Stimulated activated CD8-positive, alpha-beta memory T cell treated with anti-CD3 and anti-CD28 coated beads, Interleukin-2, amount 100 ng/mL, for 48 hours (primary cell): ENCODE measurements at regions not wholly inside any gene's neighbourhood (a gene's known extent, or its start where the extent isn't known, plus 50 kb on each side); places are given as distances from the start of the nearest gene placed in this dataset.
"Not testable (repeated sequence)": the region's sequence is repeated elsewhere in the genome, so short reads cannot be mapped to it uniquely, and the experiment has no call there.

Experiments used
- DNase-seq, 2 donors: peaks; one replicate each; pipeline ENCODE4 v3.0.0-alpha.2; 2020; ENCODE audit warnings: low read depth in 2 of 2

DNA sequence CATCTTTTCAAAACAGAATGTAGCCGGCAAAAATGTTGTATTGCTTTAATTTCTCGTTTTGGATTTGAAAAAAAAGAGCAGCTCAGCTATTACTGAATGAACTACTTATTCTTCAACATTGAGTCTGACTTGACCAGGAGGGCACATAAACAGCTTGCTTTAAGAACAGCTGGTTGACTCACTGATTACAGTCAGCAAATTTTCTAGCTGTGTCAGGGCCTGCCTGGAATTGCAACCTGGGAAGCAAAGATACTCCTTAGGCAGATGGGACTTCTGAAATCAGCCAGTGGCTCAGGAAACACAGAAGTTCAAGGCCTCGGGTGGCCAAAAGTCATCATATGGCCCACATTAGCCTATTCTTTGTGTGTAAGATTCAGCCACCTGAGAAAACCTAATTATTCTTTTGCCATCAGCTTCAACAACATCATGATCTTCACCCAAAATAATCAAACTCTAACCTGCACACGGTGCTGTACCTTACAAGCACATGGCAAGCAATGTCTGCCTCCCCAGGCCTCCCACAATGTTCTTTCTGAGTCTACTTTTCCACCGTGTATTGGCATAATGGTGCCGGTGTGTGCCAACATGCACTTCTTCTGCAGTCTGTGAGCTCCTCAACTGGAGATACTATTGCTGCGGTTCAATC, 307.2 kb downstream of the HHIPL2 start:
- no peak for DNase-seq

DNA sequence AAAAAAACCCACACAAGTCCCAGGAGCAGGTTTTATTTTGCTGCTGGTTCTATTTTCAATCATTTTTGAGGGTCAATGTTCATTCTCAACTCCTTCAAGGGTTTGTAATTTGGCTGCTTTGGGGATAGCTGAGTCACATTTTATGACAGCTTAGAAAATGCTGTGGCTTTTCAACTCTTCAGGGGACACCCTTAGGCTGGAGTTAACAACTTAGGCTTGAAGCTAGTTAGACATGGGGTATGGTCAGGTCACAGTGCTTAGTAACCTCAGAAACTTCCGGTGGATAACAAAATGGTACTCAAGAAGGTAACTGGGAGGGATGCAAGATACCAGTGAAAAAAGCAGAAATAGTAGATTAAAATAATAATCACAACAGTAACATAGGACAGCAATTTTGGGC, 308.8 kb downstream of the HHIPL2 start:
- DNase-seq: no peak

- no peak for DNase-seq
Observed at GRCh38 chr1:222234351-222234750, 313.6 kb downstream of the HHIPL2 start.

DNA sequence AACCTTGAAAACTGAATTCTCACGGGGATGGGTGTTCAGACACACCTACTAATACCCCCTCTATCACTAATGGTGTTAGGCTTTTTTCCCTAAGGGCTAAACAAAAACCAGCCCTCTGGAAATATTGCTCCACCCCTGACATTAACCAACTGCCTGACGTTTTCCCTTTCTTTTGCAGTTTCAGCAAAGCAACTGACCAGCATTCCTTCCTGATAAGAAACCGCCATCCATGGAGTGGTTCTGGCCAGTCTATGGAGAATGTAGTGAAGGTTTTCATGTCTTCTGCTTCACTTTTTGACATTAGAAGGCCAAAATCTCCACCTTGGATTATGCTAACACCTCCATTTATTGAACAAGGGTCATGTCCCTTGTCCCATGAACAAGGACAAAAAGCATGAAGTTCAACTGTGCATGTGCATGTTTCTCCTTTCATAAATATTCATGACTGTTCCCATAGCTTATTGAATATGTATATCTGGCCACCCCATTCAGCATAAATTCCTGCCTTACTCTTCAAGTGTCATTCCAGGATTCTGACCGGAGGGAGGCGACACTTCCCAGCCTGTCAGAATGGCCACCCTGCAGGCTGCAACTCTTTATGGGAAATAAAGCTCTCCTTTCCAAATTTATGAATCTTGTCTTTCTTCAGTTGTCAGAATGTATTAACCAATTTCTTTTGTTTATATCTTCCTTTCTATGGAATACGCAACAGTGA, 314.3 kb downstream of the HHIPL2 start:
- no peak for DNase-seq

GRCh38 chr1:222232842-222233241, 315.1 kb downstream of the HHIPL2 start:
- no peak for DNase-seq

- DNase-seq: no peak
Observed at GRCh38 chr1:222229672-222230312, 318.1 kb downstream of the HHIPL2 start.

GRCh38 chr1:222225316-222225691, 322.6 kb downstream of the HHIPL2 start:
- DNase-seq: no peak

GRCh38 chr1:222224636-222225315, 323.1 kb downstream of the HHIPL2 start:
- DNase-seq: no peak

GRCh38 chr1:222224156-222224555, 323.7 kb downstream of the HHIPL2 start:
- no peak for DNase-seq

- no peak for DNase-seq
Observed at GRCh38 chr1:222223010-222223409, 324.9 kb downstream of the HHIPL2 start.

DNA sequence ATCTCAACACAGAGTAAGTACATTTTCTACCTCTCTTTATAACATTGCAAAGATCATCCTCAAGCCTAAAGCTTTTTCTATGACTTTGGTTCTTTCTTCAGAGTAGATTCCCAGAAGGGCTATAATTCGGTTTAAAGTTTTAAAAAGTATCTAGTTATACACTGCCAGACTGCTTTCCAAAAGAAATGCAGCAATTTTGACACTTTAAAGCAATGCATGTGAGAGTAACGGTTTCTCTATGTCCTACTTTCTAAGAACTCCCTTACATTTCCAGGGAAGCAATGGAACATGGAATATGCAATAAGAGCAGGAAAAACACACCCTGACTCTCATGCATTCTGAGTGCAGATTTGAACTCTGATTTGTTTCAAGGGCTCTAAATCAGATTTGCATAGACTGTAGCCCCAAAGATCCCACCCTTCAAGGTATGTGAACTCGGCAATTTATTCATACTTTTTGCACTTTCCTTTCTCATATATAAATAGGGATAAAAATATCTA, 331.6 kb downstream of the HHIPL2 start:
- DNase-seq: no peak

DNA sequence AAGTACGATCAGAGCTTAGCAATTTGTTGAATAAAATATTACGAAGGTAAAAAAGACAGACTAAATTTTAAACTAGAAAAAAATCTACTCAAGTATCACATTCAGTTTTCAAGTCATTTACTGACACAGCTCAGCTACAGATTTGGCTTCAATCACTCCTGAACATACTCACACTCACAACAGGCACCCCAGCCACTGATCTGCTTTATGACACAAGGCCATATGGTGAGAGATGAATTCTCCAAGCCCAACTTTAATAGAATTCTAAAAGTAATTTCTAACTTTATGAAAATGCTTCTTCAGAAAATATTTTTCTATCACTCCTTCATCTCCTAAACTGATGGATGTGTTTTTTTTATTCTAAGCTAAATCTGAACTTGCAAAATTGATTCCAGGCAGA, 337.1 kb downstream of the HHIPL2 start:
- no peak for DNase-seq

DNA sequence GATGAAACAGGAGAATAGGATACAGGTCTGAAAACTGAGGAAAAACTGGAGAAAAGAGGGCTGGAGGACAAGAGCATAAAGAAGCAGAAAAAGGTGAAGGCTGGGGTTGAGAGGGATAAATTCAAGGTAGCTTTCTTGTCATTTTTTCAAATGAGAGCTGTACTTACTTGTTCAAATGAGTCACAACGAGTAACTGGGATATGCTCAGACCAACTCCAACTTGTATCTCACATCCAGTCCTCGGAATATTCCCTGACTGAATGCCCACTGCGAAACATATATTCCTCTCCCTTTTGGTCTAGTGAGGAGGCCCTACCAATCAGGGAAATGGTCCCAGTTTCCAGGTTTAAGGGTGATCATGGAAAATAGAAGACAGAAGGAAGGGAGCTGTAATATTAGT, 343.4 kb downstream of the HHIPL2 start:
- DNase-seq: no peak

DNA sequence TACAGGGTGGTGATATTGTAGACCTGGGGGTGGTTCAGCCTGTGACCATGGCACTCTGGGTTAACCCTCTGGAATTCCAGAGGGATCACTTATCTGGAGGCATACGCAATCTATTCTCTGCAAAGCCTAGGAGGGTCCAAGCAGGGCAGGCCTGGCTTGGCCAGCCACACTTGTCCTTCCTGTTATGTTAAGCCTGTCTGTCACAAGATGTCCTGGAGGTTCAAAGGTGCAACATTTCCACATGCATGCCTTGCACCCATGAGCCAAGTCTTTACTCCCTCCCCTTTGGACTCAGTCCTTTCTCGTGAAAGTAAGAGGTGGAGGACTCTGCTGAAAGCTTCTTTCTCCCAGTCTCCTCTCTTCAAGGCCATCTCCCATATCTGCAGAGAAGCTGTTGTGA, 345.1 kb downstream of the HHIPL2 start:
- DNase-seq: no peak

GRCh38 chr1:222196736-222197135, 351.2 kb downstream of the HHIPL2 start:
- DNase-seq: no peak

- DNase-seq: no peak
Observed at GRCh38 chr1:222196288-222196687, 351.6 kb downstream of the HHIPL2 start.

DNA sequence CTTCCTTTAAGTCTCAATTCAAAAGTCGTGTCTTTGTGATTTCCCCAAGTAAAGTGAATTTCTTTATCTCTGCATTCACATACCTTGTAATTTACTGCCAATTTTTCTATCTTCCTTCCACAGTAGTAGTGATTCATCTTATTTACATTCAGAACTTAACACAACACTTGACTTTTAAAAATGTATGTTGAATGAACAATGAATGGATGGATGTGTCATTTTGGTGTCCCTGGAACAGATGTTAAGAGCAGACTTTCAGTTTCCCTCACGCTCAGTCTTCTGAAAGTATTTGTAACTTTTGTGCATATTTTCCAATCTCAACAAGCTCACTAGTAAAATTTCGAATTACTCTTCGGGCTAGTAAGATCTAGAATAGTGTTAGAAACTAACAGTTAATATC, 352.0 kb downstream of the HHIPL2 start:
- DNase-seq: no peak

DNA sequence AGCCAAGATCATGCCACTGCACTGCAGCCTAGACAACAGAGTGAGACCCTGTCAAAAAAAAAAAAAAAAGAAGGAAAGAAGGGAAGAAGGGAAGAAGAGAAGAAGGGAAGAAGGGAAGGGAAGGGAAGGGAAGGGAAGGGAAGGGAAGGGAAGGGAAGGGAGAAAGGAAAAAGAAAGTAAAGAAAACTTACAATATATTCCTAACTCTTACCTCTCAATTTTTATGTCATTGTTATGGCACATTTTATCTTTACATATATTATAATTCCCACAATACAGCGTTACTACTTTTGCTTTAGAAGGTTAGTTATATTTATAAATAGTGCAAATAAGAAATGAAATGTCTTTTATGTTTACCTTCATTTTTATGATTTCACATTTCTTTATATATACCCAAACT, 358.7 kb downstream of the HHIPL2 start:
- no peak for DNase-seq

- no peak for DNase-seq
Observed at GRCh38 chr1:222187566-222188332, 360.2 kb downstream of the HHIPL2 start.

GRCh38 chr1:222182641-222183040, 365.3 kb downstream of the HHIPL2 start:
- no peak for DNase-seq

GRCh38 chr1:222181191-222181590, 366.7 kb downstream of the HHIPL2 start:
- no peak for DNase-seq

GRCh38 chr1:222177496-222177895, 370.4 kb downstream of the HHIPL2 start:
- DNase-seq: not testable (repeated sequence)
